IgD-negative memory B cell (primary cell): ENCODE measurements at regions not wholly inside any gene's neighbourhood (a gene's known extent, or its start where the extent isn't known, plus 50 kb on each side); places are given as distances from the start of the nearest gene placed in this dataset.
A peak's percentile ranks its signal among the peaks of the same experiment; 100 is the strongest.

Experiments used
- H3K27ac Mint-ChIP-seq, 3 donors: one replicate each; pipeline ENCODE4 v1.8.0; 2020 to 2022; ENCODE audit warnings: mild to moderate bottlenecking in 3 of 3, mixed read lengths in 3 of 3, moderate library complexity in 1 of 3
- H3K27me3 Mint-ChIP-seq: one replicate; pipeline ENCODE4 v1.8.0; 2021; ENCODE audit warnings: mixed read lengths
- H3K36me3 Mint-ChIP-seq: one replicate; pipeline ENCODE4 v1.8.0; 2020; ENCODE audit warnings: mild to moderate bottlenecking, mixed read lengths
- H3K4me1 Mint-ChIP-seq, 3 donors: one replicate each; pipeline ENCODE4 v1.8.0; 2020 to 2022; ENCODE audit warnings: mixed read lengths in 3 of 3, mild to moderate bottlenecking in 1 of 3
- H3K4me3 Mint-ChIP-seq, 4 donors: one replicate each; pipeline ENCODE4 v1.8.0; 2020 to 2022; ENCODE audit warnings: mild to moderate bottlenecking in 4 of 4, mixed read lengths in 4 of 4, moderate library complexity in 3 of 4
- H3K9me3 Mint-ChIP-seq, 3 donors: one replicate each; pipeline ENCODE4 v1.8.0; 2020 to 2021; ENCODE audit warnings: mixed read lengths in 3 of 3, mild to moderate bottlenecking in 1 of 3

DNA sequence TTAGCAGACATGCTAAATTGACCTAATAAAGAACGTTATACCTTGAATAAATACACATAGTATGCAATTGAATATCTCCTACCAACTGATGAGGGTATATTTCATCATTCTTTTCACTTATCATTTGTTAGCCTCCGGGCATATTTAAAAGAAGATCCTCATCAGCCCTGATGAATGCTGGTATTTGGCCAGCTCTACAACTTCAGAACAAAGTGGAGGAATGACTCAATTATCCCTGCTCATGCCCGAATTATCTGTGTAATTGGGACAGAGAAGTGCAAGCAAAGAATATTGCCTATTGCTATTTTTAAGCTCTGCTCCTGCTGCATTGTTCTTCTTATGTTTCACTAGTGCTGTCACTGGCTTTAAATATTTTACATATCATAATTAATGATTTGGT, 622.1 kb downstream of the METTL15 start:
- Mint-ChIP-seq H3K4me3 (no peak overlapping the region), H3K36me3 (peaks cover 2% of the 10 kb centered on the region), H3K27me3 (no peaks in the 10 kb centered on the region), H3K4me1 (no peaks in the 10 kb centered on the region), H3K9me3 (peaks cover 1 to 5% (median 5%) of the 10 kb centered on the region in 3 donors), H3K27ac (no peak overlapping the region)

DNA sequence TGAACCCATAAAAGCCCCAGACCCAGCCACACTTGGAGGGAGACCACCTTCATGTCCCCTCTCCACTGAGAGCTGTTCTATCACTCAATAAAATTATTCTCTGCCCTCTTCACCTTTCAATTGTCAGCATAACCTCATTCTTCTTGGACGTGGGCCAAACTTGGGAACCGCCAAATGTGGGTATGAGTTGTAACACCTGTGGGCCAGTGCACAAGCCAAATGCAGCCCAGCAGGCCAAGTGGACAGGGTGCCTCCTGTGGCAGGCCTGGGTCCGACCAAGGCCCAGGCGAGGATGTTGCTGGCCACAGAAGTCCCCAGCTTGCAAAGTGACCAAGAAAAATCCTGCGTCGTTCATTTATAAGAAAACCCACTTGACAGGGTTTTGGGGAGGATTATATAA, 621.2 kb downstream of the METTL15 start:
- Mint-ChIP-seq H3K27ac (no peak overlapping the region), H3K4me3 (no peak overlapping the region), H3K9me3 (peaks cover 1 to 5% (median 3%) of the 10 kb centered on the region in 3 donors), H3K36me3 (no peaks in the 10 kb centered on the region), H3K27me3 (no peaks in the 10 kb centered on the region), H3K4me1 (no peaks in the 10 kb centered on the region)

DNA sequence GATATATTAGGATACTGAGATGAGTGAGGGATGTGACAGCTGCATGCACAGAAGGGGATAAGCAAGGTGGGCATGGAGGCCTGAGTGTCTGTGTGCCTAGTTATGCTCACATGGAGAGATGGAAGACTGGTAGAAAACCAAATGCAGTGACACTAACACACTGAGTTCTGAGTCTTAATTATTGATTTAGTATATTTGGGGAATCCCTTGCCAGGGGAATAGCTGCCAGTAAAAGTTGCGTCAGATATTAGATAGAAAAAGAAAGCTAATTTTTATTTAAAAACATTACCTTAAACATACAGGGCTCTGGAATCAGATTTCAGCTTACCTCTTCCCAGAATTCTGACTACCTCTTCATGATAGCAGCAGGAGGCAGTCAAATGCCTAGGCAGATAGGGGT, 620.5 kb downstream of the METTL15 start:
- H3K4me3 Mint-ChIP-seq = no peak overlapping the region
- no peaks in the 10 kb centered on the region for H3K27me3 Mint-ChIP-seq
- no peaks in the 10 kb centered on the region for H3K36me3 Mint-ChIP-seq
- peaks cover 1 to 5% (median 5%) of the 10 kb centered on the region in 3 donors for H3K9me3 Mint-ChIP-seq
- H3K27ac Mint-ChIP-seq = no peak overlapping the region
- no peaks in the 10 kb centered on the region for H3K4me1 Mint-ChIP-seq

DNA sequence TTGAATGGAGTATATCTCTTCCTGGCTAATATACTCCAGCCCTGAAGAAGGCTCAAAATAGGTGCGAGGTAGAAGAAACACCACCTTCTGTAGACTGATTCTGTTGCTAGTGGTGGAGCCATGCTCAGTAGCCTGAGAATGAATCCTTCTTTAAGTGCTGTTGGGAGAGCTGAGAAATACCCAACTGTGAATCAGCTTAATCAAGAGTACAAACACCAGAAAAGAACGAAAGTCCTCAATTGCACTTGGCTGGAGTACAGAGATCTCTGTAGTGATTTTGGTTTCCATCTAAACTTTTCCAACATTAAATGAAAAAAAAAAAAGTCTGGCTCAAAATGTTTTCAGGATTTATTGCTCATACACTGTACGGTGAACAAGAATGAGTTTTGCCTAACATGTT, 619.1 kb downstream of the METTL15 start:
- H3K27me3 Mint-ChIP-seq = no peaks in the 10 kb centered on the region
- H3K4me1 Mint-ChIP-seq = no peaks in the 10 kb centered on the region
- H3K9me3 Mint-ChIP-seq = peaks cover 0 to 2% (median 1%) of the 10 kb centered on the region in 3 donors
- no peak overlapping the region for H3K4me3 Mint-ChIP-seq
- no peaks in the 10 kb centered on the region for H3K36me3 Mint-ChIP-seq
- H3K27ac Mint-ChIP-seq = peak overlapping the region in 1 of 3 donors; percentile 45

DNA sequence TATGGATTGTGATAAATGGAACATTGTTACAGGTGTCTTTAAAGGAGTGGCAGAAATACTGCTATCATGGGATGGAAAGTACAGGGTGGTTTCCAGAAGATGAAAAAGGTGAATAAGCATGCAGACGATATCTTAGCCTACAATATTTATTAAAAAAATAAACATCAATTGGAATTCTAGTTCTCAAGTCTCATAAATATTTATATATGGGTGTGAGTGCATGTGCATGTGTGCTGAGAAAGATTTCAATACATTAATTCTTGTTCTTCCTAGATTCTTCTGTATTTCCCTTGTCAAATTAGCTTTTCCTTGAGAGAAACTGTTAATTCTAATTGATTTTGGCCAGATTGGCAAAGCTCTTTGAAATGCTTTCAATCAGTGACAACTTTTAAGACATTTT, 618.2 kb downstream of the METTL15 start:
- H3K4me3 Mint-ChIP-seq = no peak overlapping the region
- peaks cover 0 to 2% (median 1%) of the 10 kb centered on the region in 3 donors for H3K9me3 Mint-ChIP-seq
- no peaks in the 10 kb centered on the region for H3K4me1 Mint-ChIP-seq
- H3K36me3 Mint-ChIP-seq = no peaks in the 10 kb centered on the region
- no peaks in the 10 kb centered on the region for H3K27me3 Mint-ChIP-seq
- H3K27ac Mint-ChIP-seq = no peak overlapping the region

DNA sequence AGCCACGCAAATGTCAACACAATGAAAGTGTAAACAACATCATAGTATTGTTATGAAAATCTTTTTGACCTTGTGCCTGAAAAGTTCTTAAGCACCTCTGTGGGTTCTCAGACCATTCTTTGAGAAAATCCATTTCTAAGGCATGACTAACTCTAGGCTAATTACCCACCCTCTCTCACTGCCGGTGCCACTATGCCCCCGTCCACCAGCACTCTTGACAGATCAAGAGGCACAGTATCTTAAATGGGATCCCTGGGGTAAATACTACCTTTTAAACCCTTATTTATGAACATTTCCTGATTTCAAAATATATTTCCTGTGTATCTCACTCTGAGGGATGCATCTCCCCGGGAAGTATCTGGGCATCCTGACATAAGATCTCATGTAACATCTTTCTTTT, 607.5 kb downstream of the METTL15 start:
- H3K4me1 Mint-ChIP-seq = no peaks in the 10 kb centered on the region
- no peaks in the 10 kb centered on the region for H3K36me3 Mint-ChIP-seq
- H3K9me3 Mint-ChIP-seq = no peaks in the 10 kb centered on the region
- H3K27me3 Mint-ChIP-seq = no peaks in the 10 kb centered on the region
- no peak overlapping the region for H3K27ac Mint-ChIP-seq
- no peak overlapping the region for H3K4me3 Mint-ChIP-seq

DNA sequence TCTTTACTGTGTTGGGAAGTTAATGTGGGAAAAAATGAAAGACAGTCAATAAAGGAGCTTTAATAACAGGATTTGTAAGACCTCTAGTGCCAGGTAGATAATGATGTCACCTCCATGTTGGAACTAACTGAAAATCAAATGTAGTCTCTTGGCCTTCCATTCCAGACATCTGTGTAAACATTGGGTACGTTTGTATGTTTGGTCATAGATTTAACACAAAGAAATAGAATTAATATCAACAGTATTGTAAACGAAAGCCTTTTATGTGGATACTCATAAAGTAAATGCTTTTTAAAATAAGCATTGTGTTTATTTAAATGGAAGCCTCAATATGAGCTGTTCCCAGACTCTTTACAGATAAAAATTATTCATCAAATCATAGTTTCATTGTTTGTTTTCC, 605.7 kb downstream of the METTL15 start:
- Mint-ChIP-seq H3K36me3 (no peaks in the 10 kb centered on the region), H3K27me3 (no peaks in the 10 kb centered on the region), H3K4me1 (no peaks in the 10 kb centered on the region), H3K9me3 (no peaks in the 10 kb centered on the region), H3K27ac (no peak overlapping the region), H3K4me3 (no peak overlapping the region)

DNA sequence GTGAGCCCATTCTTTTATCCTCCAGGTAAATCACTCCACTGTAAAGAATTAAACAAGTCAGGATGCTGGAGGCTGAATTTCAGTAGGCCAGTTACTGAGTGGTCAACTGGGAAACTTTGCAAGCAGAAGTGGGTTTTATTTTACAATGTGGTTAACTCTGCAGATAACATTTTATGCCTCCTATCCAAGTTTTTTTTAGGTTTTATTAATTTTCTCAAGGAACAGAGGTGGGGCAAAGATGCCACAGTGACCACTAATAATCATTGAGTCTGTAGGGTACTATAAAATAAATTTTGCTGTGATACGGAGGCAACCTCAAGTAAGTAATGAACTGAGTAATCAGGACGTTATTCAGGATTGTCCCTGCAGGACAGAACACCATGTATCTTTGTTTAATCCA, 599.9 kb downstream of the METTL15 start:
- H3K4me3 Mint-ChIP-seq = no peak overlapping the region
- H3K4me1 Mint-ChIP-seq = peaks cover 0 to 1% (median 0%) of the 10 kb centered on the region in 3 donors

DNA sequence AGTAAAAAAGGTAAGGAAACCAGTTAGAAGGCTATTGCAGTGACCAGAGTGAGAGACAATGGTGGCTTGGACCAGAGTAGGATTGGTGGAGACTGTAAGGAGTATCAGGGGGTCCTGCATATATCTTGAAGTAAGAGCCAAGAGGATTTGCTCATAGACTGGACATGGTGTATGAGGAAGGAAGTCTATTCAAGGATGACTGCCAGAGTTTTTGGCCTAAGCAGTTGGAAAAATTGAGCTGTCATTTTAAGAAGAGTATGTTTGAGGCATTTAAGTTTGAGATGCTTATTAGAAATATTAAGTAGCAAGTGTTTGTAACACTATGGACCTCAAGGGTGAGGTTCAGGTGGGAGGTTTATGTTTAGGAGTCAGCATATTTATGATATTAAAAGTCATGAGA, 596.6 kb downstream of the METTL15 start:
- Mint-ChIP-seq H3K4me1 (peaks cover 0 to 1% (median 0%) of the 10 kb centered on the region in 3 donors), H3K36me3 (no peaks in the 10 kb centered on the region), H3K27ac (peak overlapping the region in 1 of 3 donors; percentile 14), H3K4me3 (no peak overlapping the region), H3K27me3 (no peaks in the 10 kb centered on the region), H3K9me3 (peaks cover 0 to 3% (median 0%) of the 10 kb centered on the region in 3 donors)

More for the DNA sequence above, 599.9 kb downstream of the METTL15 start:
- peaks cover 0 to 3% (median 0%) of the 10 kb centered on the region in 3 donors for H3K9me3 Mint-ChIP-seq
- H3K27ac Mint-ChIP-seq = no peak overlapping the region
- no peaks in the 10 kb centered on the region for H3K36me3 Mint-ChIP-seq
- H3K27me3 Mint-ChIP-seq = no peaks in the 10 kb centered on the region

DNA sequence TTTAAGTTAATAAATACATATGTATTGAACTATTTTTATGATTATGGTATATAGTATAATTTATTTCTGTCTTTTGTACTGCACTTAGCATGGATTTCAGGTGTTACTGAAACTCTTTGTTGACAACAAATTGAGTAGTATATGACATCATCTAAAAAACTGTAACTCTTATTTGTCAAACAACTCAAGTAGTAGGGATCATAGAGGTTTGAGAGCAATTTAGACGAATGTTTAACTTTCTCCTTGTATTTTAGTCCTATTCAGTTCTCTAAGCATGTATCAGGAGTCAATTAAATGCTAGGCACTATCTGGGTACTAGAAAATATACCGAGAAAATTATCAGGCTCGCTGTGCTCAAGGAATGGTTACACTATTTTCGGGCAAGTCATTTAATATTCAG, 595.2 kb downstream of the METTL15 start:
- peaks cover 1% of the 10 kb centered on the region for H3K36me3 Mint-ChIP-seq
- no peak overlapping the region for H3K27ac Mint-ChIP-seq
- no peaks in the 10 kb centered on the region for H3K27me3 Mint-ChIP-seq
- H3K9me3 Mint-ChIP-seq = peaks cover 0 to 3% (median 0%) of the 10 kb centered on the region in 3 donors
- no peak overlapping the region for H3K4me3 Mint-ChIP-seq
- peaks cover 0 to 1% (median 0%) of the 10 kb centered on the region in 3 donors for H3K4me1 Mint-ChIP-seq

DNA sequence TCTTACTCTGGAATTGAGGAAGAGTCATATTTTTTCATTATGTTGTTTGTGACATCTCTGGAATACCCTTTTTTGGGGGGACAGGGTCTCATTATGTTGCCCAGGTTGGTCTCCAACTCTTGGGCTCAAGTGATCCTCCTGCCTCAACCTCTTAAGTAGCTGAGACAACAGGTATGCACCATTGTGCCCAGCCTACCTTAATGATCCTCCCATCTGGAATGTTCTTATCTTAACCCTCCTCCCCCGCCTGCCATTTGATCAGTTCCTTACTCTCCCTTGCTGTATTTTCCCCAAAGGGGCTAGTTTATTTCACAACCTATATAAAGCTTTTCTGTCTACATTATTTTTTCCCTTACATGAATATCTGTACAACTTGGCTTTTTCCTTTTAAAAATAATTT, 594.7 kb downstream of the METTL15 start:
- Mint-ChIP-seq H3K4me1 (peaks cover 0 to 1% (median 0%) of the 10 kb centered on the region in 3 donors), H3K27ac (no peak overlapping the region), H3K9me3 (peaks cover 0 to 3% (median 0%) of the 10 kb centered on the region in 3 donors), H3K27me3 (no peaks in the 10 kb centered on the region), H3K36me3 (peaks cover 2% of the 10 kb centered on the region), H3K4me3 (no peak overlapping the region)

DNA sequence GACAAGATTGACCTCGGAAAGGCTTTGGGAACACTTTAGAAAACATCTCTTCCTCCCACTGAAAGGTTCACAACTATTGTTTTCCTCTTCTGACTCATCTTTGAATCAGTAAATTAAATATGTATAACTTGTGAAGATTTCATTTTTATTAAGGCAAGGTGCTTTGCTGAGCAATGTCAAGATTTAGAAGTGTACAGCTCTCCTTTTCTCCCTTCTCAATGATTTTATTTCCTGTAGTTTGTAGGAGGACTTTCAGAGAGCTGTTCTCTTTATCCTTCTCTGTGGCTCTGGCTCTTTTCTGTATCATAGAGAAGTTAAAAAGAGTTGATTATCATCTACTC, 594.2 kb downstream of the METTL15 start:
- H3K9me3 Mint-ChIP-seq = peaks cover 0 to 3% (median 0%) of the 10 kb centered on the region in 3 donors
- peaks cover 2% of the 10 kb centered on the region for H3K36me3 Mint-ChIP-seq
- H3K27ac Mint-ChIP-seq = no peak overlapping the region
- H3K27me3 Mint-ChIP-seq = no peaks in the 10 kb centered on the region
- H3K4me3 Mint-ChIP-seq = no peak overlapping the region
- peaks cover 0 to 1% (median 0%) of the 10 kb centered on the region in 3 donors for H3K4me1 Mint-ChIP-seq

DNA sequence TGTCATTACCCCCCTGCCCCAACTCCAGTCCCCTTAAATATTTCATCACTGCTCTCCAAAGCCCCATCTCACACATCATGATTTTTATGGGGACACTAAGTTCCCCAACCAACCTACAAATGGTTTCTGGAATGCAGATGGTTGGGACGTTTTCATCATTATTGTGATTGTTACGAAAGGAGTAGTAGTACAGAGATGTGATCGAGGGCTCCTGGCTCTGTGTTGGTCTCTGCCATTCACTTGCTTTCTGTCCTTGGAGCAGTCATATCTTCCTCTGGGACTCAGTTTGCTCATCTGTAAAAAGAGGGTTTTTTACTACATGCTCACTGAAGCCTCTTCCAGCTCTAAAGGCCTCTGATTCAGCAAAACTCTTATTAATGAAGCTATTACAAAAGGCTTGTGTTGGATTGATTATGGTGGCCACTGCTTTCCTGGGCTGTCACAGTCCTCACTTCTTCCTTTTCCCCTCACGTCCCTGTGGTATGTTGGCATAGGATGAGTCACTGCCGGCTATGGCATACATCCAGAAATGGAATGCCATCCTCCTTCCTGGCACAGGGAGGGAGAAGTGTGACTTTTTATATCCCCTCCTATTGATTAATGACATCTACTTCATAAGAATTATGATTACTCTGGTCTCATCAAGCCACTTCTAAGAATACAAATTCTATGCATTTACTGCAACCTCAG, 593.7 kb downstream of the METTL15 start:
- Mint-ChIP-seq H3K9me3 (peaks cover 0 to 3% (median 0%) of the 10 kb centered on the region in 3 donors), H3K27me3 (no peaks in the 10 kb centered on the region), H3K4me1 (peaks cover 0 to 1% (median 0%) of the 10 kb centered on the region in 3 donors), H3K36me3 (peaks cover 2% of the 10 kb centered on the region), H3K27ac (no peak overlapping the region), H3K4me3 (no peak overlapping the region)

DNA sequence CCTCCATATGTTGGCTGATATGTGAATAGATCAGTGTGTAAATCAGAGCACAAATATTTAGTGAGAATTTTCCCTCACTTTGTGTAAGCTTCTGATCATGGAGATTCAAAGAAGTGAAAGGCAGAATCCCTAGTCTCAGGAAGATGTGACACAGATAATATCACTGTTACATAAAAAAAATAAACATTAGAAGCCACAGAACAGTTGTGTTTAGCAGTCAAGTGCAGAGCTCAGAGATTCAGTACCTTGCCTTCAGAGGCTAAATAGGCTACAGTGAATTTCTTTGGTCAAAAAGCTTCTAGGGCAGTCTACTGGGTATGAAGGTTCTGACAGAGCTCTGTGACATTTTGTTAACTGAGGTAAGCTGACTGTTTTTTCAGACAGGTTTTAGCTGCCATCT, 591.5 kb downstream of the METTL15 start:
- H3K27ac Mint-ChIP-seq = no peak overlapping the region
- H3K36me3 Mint-ChIP-seq = peaks cover 2% of the 10 kb centered on the region
- no peaks in the 10 kb centered on the region for H3K27me3 Mint-ChIP-seq
- H3K9me3 Mint-ChIP-seq = peaks cover 0 to 3% (median 0%) of the 10 kb centered on the region in 3 donors
- H3K4me3 Mint-ChIP-seq = no peak overlapping the region
- H3K4me1 Mint-ChIP-seq = peaks cover 0 to 1% (median 0%) of the 10 kb centered on the region in 3 donors

DNA sequence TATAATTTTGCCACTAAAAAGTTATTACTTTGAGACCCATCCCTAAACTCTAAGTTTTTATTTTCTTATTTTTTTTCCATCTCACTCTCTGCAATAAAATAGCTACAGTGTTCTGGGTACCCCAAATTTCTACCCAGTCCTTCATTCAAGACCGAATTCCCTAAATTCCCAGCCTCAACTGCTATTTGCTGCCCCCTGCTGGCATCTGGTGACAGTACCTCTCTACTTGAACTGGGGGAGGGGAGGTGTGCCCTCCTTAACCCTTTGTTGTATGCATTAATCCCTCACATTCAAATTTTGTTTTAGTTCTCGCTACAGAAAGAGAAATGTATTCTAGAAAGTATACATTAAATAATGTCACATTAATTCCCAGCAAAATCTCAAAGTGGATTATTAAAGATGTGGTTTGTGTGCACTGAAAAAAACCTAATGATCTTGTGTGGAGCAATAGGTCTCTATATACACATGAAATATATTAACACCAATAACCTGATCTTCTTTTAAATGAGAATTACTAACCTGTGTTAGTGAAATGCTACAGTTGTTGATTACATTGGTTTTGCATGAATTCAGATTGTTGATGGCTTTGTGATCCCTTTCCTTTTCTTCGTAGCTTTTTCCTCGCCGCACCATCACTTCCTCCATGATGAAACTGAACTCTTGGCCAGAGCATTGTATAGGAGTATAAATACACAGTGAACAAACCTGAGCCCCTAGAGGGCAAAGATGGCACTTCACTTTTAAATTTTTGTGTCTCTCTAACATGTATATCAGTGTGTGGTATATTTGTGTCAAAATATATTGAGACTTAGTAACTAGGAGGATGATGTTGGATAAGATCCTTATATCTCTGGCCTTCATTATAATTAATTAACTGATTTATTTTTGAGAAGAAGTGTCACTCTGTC, 590.0 kb downstream of the METTL15 start:
- H3K9me3 Mint-ChIP-seq = no peaks in the 10 kb centered on the region
- H3K36me3 Mint-ChIP-seq = peaks cover 2% of the 10 kb centered on the region
- H3K4me3 Mint-ChIP-seq = no peak overlapping the region
- no peaks in the 10 kb centered on the region for H3K4me1 Mint-ChIP-seq
- H3K27ac Mint-ChIP-seq = no peak overlapping the region
- no peaks in the 10 kb centered on the region for H3K27me3 Mint-ChIP-seq
